Posterior cingulate gyrus (tissue), 11 donors: ENCODE measurements at regions not wholly inside any gene's neighbourhood (a gene's known extent, or its start where the extent isn't known, plus 50 kb on each side); places are given as distances from the start of the nearest gene placed in this dataset.

Experiments used
- DNase-seq, 10 donors: peaks; one replicate each; pipeline versions ENCODE4 v3.0.0 to v3.0.0-alpha.2; 2020 to 2021; ENCODE audit warnings: mixed read lengths in 3 of 10
- intact Hi-C: fragments of 100-400 bp; cut with DNase I; formaldehyde crosslinking; loops from one replicate; pipeline ENCODE4 v1.15.1; 2023

- DNase-seq = no peak
- intact Hi-C loops = no loop called here
These were observed 176.6 kb upstream of the IRX6 start for GRCh38 chr16:55147396-55147795.

DNA sequence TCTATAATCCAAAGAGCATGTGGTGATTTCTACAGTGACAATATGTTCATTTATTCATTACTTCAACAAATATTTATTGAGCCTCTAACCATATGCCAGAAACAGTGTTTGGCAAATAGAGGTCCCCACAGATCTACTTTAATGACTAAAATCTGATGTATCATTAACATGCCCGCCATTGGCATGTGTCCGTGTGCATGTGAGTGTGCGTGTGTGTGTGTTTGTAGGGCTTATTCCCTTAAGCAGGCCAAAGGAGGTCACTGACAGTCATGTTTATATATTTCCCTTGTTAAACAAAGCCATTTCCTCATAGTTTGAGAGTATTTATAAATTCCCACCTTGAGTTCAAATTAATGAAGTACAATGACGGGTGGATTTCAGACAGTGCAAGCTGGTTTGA is 174.4 kb upstream of the IRX6 start:
- intact Hi-C loops = no loop called here
- DNase-seq = no peak

DNA sequence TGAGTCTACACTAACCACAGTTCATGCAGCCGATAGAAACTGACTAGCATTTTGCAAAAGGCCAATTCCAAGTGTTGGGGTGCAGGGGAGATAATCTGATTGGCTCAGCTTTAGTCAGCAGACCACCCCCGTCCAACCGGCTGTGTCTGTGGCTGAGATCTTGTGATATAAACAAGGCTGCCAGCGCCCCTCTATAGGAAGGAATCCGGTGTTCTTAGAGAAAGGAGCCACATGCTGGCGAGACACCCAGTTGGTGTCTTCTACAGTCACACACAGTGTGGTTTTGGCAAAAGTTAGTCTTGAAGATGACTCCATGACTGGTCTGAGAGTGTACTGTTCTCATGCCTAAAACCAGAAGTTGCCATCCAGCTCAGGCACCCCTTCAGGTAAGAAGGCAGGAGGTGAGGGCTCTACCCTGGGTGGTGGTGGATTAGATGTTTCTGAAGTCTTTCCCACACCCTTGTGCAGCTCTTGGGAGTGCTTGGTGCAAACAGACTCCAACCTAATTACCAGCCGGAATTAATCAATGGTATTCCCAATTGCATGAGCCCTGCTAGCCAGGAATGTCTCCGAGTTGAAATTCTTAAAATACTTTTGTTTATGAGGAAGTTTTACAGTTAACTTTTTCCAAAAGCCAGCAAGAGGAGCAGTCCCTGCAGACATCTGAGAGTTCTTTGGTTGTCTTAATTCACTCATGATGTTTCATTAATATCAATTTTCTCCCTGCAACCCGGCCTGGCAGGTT is 172.3 kb upstream of the IRX6 start:
- DNase-seq = no peak
- intact Hi-C loops = no loop called here

DNA sequence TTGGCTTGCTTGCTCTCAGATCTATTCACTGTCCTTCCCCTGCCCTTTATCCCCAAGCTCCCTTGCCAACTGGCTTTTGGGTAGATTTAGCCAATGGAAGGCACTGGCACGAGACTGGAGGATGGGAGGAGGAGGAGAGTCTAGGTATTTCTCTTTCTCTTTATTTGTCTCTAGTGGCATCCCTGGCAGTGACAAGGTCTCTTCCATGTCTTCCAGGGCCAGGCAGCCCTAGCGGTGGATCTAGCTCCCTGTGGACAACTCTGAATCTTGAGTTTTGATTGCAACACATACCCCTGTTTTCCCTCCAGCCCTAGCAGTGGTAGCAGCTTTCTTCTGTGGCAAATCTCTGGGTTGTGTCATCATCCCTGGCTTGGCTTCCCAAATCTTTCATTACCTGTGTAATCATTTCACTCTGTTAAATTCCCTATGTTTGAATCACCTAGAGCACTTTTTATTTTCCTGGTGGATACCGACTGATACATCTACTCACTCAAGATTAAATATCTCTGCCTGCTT is 171.1 kb upstream of the IRX6 start:
- no peak for DNase-seq
- intact Hi-C loops = no loop called here

- intact Hi-C loops = no loop called here
- no peak for DNase-seq
These were observed 169.7 kb upstream of the IRX6 start for GRCh38 chr16:55154262-55154661.

- intact Hi-C loops = no loop called here
- no peak for DNase-seq
These were observed 169.0 kb upstream of the IRX6 start for GRCh38 chr16:55154956-55155355.

GRCh38 chr16:55155815-55156214 is 168.2 kb upstream of the IRX6 start:
- intact Hi-C loops = no loop called here
- DNase-seq = no peak

- intact Hi-C loops = no loop called here
- DNase-seq = no peak
These were observed 154.2 kb upstream of the IRX6 start for GRCh38 chr16:55169780-55170179.

DNA sequence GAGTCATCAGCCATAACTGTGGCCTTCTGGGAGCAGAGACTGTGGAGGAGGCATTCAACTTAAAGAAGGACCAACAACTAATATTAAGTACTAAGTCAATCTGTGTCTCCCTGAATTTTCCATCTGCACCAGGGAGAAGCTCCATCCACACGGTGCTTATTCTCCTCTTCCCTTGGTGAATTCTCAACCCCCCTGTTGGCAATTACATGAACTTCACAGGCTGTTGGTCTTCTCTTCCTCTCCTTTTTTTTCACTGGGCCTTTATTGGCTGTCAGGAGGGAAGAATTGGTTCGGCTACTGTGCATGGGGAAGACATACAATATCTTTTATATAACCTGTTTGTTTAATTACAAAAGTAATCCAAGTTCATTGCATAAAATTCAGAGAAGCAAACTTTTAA is 152.8 kb upstream of the IRX6 start:
- no peak for DNase-seq
- intact Hi-C loops = no loop called here

GRCh38 chr16:55175389-55175788 is 148.6 kb upstream of the IRX6 start:
- intact Hi-C loops = no loop called here
- DNase-seq = no peak

GRCh38 chr16:55176901-55177300 is 147.1 kb upstream of the IRX6 start:
- no peak for DNase-seq
- intact Hi-C loops = no loop called here

- DNase-seq = no peak
- intact Hi-C loops = no loop called here
These were observed 144.6 kb upstream of the IRX6 start for GRCh38 chr16:55179411-55179810.

DNA sequence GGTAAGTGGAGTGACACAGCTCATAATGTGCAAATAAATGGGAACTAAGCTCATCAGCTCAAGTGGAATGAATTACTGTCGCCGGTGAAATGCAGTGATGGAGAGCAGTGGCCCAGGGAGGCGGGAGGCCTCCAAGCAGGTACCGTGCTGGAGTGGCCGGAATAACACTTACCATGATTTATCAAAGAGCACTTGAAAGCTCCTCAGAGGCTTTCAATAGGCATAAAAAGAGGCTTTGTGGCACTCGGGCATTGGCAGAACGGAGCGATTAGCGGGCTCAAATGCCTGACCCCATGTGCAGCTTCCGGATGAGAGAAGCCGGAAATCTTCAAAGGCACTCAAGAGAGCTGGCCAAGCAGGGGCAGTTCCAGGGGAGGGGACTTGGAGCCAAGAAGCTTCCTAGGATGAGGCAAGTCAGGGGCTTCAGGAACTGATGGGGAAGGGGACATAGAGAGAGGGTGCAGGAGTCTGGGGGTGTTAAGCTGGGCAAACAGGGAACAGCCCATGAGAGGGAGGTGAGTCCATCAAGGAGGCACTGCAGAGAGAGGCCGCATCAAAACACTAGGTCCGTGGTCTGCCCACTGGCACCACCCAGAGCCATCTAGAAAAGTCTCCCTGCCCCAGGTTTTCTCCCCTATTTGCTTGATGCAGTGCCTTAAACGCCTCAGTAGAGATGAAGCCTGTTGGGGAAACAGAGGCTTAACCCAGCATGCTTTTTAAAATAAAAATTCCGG is 144.0 kb upstream of the IRX6 start:
- no peak for DNase-seq
- intact Hi-C loops = no loop called here

- no peak for DNase-seq
- intact Hi-C loops = no loop called here
These were observed 140.0 kb upstream of the IRX6 start for GRCh38 chr16:55184052-55184451.

GRCh38 chr16:55184619-55185018 is 139.4 kb upstream of the IRX6 start:
- intact Hi-C loops = no loop called here
- DNase-seq = no peak

DNA sequence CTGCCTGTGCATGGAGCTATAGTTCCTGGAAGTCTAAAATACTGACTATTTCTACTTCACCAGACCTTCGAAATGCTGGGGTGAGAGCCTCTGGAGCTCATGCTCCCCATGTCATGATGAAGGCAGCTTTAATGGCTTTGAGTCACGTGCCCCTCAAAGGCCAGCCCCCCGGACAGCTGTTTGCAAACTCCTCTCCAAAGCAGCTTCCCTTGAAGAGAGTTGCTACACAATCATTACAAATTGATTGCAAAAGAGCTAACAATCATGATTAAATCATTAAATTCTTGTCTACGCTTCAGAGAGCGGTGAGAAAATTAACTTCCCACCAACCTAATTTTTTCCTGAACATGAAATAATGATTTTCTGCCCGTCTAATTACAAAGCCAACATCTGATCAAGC is 134.8 kb upstream of the IRX6 start:
- intact Hi-C loops = no loop called here
- DNase-seq = no peak

- no peak for DNase-seq
These were observed 134.0 kb upstream of the IRX6 start for GRCh38 chr16:55189682-55190636.

DNA sequence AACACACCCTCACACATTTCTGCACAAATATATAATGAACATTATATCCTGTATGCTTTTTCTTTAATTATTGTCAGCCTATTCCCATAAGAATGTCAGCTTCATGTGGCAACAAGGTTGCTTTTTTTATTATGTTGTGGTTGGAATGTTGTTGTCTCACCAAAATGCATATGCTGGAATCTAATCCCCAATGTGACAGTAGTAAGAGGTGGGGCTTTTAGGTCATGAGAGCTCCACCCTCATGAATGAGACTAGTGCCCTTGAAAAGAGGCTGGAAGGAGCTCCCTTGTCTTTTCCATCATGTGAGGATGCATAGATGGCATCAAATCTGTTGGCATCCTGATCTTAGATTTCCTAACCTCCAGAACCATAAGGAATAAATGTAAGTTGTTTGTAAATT is 131.3 kb upstream of the IRX6 start:
- intact Hi-C loops = no loop called here
- DNase-seq = no peak

More at GRCh38 chr16:55189682-55190636, 134.0 kb upstream of the IRX6 start:
- intact Hi-C loops = no loop called here

DNA sequence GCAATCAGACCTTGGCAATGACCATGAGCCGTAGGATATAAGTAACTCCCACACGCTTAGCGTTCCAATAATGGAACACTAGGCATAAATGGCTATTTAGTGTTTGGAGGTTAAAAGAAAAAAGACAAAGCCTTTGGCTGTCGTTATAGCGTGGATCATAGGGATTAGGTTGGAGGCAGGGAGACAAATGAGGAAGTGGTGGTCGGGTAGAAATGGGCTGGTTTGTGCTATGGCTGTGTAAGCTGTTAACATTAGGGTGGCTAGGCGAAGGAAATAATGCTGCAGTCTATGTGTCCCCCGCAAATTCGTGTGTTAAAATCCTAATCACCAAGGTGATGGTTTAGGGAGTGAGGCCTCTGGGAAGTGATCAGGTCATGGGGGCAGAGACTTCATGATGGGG is 120.4 kb upstream of the IRX6 start:
- intact Hi-C loops = no loop called here
- no peak for DNase-seq

- no peak for DNase-seq
- intact Hi-C loops = no loop called here
These were observed 119.9 kb upstream of the IRX6 start for GRCh38 chr16:55204069-55204468.

DNA sequence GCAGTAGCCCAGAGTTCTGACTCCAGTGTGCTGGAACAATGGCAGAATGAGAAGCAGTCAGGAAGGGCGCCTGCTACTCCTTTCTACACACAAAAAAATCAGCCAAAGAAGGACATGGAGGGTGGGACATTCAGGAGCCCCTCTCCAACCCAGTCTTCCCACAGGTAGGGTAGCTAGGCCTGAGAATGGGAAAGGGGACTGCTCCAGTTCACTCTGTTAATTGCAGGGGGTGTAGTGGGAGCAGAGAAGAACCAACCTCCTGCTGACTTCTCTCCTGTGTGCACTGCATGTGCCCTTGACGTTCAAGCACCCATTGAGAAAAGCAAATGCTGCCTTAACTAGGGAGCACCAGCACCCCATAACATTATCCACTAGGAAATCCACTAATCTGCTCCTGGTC is 119.1 kb upstream of the IRX6 start:
- DNase-seq = no peak
- intact Hi-C loops = no loop called here
